ENCODE measurements at regions not wholly inside any gene's neighbourhood (a gene's known extent, or its start where the extent isn't known, plus 50 kb on each side); places are given as distances from the start of the nearest gene placed in this dataset. TPM values are rescaled to one million over a fixed set of nuclear protein-coding genes. Genes with fewer than 3 reads are reported as not detected.

Small RNAs in the stretch of these regions (small RNA-seq; reads per million reads assigned to genes)
- gene RN7SL435P (ENCODE audit: low read depth), result not detected

Measured in mesenchymal stem cell (in vitro differentiated cells and primary cell).